GM19035 (cell line): ENCODE measurements at regions not wholly inside any gene's neighbourhood (a gene's known extent, or its start where the extent isn't known, plus 50 kb on each side); places are given as distances from the start of the nearest gene placed in this dataset.
"Not testable (repeated sequence)": the region's sequence is repeated elsewhere in the genome, so short reads cannot be mapped to it uniquely, and the experiment has no call there.

Source experiments
- ATAC-seq: cut with Tn5 transposase; IDR thresholded peaks from one replicate; pipeline ENCODE4 v1.9.1; 2021; ENCODE audit not compliant: unreplicated experiment

- ATAC-seq = no peak
Measured at GRCh38 chr3:145089337-145089736, 1071.6 kb downstream of the PLOD2 start.

GRCh38 chr3:145094355-145094941, 1066.5 kb downstream of the PLOD2 start:
- ATAC-seq = peak; percentile 86

GRCh38 chr3:145111141-145111540, 1049.8 kb downstream of the PLOD2 start:
- ATAC-seq = not testable (repeated sequence)

- ATAC-seq = no peak
Measured at GRCh38 chr3:145116769-145117168, 1044.2 kb downstream of the PLOD2 start.

GRCh38 chr3:145118303-145118702, 1042.7 kb downstream of the PLOD2 start:
- ATAC-seq = no peak

GRCh38 chr3:145124900-145125678, 1035.9 kb downstream of the PLOD2 start:
- no peak for ATAC-seq

GRCh38 chr3:145133281-145133680, 1027.7 kb downstream of the PLOD2 start:
- ATAC-seq = no peak

- ATAC-seq = no peak
Measured at GRCh38 chr3:145134738-145135137, 1026.2 kb downstream of the PLOD2 start.

GRCh38 chr3:145144361-145144760, 1016.6 kb downstream of the PLOD2 start:
- ATAC-seq = no peak

- no peak for ATAC-seq
Measured at GRCh38 chr3:145145461-145145860, 1015.5 kb downstream of the PLOD2 start.

GRCh38 chr3:145159640-145160039, 1001.3 kb downstream of the PLOD2 start:
- no peak for ATAC-seq

- ATAC-seq = no peak
Measured at GRCh38 chr3:145170121-145170520, 990.9 kb downstream of the PLOD2 start.

- no peak for ATAC-seq
Measured at GRCh38 chr3:145175626-145176025, 985.4 kb downstream of the PLOD2 start.

GRCh38 chr3:145176907-145177306, 984.1 kb downstream of the PLOD2 start:
- ATAC-seq = no peak

GRCh38 chr3:145177828-145178227, 983.2 kb downstream of the PLOD2 start:
- ATAC-seq = no peak

GRCh38 chr3:145182196-145182911, 978.6 kb downstream of the PLOD2 start:
- no peak for ATAC-seq

GRCh38 chr3:145183261-145183660, 977.7 kb downstream of the PLOD2 start:
- ATAC-seq = no peak

GRCh38 chr3:145188079-145188770, 972.8 kb downstream of the PLOD2 start:
- no peak for ATAC-seq

GRCh38 chr3:145190138-145190537, 970.8 kb downstream of the PLOD2 start:
- ATAC-seq = no peak

GRCh38 chr3:145190761-145191160, 970.2 kb downstream of the PLOD2 start:
- no peak for ATAC-seq

GRCh38 chr3:145191543-145191942, 969.4 kb downstream of the PLOD2 start:
- ATAC-seq = no peak
